Dermis blood vessel endothelial cell (primary cell): ENCODE measurements at regions not wholly inside any gene's neighbourhood (a gene's known extent, or its start where the extent isn't known, plus 50 kb on each side); places are given as distances from the start of the nearest gene placed in this dataset.

ENCODE experiments used
- DNase-seq: peaks from one replicate; pipeline ENCODE4 v3.0.0; 2010

GRCh38 chr6:40265615-40266014 lies 321.5 kb downstream of the LRFN2 start:
- DNase-seq, result no peak

- no peak for DNase-seq
Measured at GRCh38 chr6:40263970-40264369, 323.2 kb downstream of the LRFN2 start.

DNA sequence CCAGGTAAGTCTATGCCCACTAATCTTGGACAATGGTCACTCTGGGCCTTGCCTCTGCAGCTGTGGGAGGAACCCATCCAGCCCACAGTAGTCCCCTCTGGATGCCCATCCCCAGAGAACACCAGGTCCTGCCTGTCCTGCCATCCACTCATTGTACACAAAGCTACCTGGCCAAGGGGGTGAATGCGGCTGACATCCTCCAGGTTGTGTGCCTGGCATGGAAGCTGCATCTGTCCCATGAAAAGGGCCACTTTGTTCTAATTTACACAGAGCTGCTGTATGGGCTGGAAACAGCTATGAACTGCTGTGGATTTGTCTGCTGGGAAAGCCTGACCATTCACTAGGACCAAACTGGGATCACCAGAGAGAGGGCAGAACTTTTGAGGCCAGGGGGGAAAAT lies 324.8 kb downstream of the LRFN2 start:
- DNase-seq, result no peak

DNA sequence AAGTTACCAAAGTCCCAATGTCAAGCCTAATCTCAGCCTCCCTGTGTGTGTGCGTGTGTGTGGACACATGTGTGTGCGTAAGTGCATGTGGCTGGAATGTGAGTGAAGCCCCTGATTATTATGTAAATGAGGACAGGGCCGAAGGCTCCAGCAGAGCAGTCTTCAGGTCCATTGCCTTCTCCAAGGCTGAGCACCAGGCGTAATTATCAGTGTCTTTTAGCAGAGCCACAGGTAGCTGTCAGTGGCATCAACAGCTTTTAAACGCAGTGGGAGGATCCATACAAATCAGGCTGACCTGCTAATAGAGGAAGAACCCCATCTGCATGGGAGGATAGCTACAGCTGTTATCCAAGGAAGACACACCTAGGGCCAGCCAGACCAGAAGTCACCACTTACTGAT lies 324.3 kb upstream of the MOCS1 start:
- DNase-seq, result no peak

DNA sequence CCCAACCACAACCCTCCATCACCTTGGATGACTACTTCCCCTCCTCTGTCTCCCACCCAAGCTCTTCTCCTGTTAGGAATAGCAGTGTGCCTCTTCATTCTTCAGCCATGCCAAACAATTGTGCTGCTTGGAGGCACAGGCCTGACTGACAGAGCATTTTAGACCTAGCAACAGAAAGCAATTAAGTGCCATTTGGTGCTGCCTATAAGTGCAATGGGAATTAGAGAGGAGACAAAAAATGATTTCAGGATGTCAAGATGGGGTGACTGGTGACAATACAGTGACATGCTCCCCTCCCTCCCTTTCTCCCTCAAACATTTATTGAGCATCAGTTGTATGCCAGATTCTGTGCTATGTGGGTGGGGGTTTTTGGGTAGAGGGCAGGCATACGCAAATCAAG lies 322.6 kb upstream of the MOCS1 start:
- DNase-seq, result no peak

GRCh38 chr6:40256224-40256623 lies 322.0 kb upstream of the MOCS1 start:
- DNase-seq, result no peak

DNA sequence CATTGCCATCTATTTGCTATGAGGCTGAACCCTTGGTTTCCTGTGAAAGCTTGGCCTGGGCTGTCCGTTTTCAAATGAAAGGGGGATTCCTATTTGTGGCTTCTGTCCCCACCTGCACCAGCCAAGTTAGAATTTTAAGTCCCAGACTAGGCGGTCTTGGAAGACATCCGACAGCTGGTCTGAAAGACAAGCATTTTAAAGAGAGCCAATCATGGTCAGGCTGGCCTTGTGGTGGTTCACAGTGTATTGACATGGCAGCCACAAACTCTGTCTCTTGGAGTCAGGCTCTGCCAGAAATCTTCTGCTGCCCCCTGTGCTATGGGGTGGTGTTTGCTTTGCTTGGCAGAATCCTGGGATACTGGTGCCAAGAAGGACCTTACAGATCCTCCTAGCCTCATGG lies 319.2 kb upstream of the MOCS1 start:
- DNase-seq, result no peak

DNA sequence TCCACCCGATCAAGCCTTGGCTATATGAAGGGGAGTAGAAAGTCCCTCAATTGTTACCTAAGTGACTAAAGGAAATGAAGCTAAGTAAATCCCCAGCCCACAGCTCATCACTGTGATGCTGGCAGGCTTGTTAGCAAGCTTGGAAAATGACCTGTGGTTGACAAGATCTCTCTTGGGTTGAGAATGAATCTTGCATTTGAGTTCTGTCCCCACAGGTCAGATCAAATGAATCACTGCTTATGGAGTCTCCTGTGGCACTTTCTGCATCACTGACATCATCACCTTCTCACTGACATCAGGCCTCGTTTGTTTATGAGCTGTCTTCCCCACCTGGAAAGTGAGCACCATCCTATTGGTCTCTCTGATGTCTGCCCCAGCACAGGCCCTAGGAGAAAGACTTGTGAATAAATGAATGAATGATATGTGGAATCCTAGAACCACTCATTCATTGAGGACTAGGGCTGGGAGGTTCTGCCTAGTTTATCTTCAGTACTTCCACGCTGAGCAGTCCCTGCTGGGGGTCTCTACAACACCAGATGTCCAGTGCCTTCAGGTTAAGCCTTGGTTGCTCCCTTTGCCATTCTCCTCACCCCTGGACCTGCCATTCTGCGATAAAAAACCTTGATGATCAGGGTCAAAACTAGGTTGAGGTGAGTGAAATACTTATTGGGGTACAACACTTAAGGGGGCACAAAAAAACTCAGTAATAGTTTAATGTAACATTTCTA lies 318.4 kb upstream of the MOCS1 start:
- no peak for DNase-seq

- DNase-seq, result no peak
Measured at GRCh38 chr6:40251637-40252300, 317.5 kb upstream of the MOCS1 start.

DNA sequence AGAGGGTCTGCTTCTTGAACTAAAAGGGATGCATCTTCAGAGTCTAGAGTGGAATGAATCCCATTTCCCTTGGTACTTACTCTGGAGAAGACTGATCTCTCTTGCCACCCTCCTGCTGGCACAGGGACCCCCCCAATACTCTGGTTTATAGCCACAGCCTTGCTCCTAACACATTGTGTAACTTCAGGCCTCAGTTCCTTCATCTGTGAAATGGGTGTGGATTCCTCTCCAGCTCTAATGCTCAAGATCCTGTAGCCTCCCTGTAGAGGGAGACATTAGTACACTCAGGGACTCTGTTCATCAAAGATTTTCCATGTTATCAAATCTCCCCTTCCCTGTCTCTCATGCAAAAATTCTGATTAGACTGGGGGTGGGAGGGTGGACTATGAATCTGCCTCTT lies 315.7 kb upstream of the MOCS1 start:
- DNase-seq, result no peak

GRCh38 chr6:40247516-40248115 lies 313.4 kb upstream of the MOCS1 start:
- DNase-seq, result no peak

GRCh38 chr6:40244699-40245098 lies 310.4 kb upstream of the MOCS1 start:
- DNase-seq, result no peak

DNA sequence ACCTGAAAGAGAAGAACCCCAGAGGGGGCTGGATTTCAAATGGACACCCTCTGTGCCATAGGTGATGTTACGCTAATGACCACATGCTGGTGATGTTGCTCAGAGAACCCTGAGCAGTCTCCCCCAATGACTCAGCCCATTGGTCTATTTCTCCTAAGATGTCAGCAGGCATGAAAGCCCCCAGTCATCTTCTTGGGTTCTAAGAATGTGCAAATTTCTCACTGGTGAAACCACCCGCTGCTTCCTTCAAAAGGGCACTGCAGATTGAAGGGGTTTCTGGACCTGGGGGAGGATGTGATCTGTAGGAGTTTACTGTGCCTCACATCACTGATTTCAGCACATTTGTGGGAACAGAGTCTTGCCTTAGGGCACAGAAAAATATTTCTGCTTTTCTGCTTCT lies 298.4 kb upstream of the MOCS1 start:
- no peak for DNase-seq

DNA sequence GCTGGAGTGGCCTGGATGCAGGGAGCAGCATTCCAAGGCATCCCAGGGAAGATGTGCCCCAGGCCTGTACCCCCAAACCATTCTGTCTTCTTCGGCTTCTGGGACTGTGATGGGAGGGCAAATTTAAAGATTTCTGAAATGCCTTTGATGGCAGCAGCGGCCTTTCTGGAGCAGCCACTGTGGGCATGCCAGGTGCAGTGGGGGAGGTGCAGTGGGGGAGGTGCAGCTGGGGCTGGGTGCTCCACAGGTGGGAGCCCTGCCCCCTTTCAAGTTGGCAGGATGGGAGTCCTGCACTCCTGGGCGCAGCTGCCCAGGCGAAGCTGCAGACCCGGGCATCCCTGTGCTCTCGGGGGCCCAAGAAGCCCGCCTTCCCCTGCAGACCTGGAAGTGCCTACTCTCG lies 293.5 kb upstream of the MOCS1 start:
- no peak for DNase-seq

- DNase-seq, result no peak
Measured at GRCh38 chr6:40222354-40222753, 288.1 kb upstream of the MOCS1 start.

DNA sequence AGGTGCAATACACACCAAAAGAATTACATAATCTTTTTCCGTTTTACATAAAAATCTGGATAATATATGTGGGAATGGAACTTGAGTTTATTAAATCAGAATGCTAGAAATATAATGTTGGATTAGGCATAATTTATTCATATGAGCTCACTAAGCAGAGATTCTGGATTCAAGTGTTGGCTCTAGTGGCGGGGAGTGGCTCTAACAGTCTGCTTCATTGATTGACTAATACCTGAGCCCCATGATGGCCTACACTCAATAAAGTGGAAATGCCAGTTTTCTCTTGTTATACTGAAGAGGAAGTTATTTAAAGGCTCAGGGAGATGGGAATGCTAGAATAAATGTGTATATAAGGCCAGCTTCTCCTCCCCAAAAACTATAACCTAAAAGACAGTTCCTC lies 285.5 kb upstream of the MOCS1 start:
- DNase-seq, result no peak

- DNase-seq, result no peak
Measured at GRCh38 chr6:40210628-40211056, 276.4 kb upstream of the MOCS1 start.

DNA sequence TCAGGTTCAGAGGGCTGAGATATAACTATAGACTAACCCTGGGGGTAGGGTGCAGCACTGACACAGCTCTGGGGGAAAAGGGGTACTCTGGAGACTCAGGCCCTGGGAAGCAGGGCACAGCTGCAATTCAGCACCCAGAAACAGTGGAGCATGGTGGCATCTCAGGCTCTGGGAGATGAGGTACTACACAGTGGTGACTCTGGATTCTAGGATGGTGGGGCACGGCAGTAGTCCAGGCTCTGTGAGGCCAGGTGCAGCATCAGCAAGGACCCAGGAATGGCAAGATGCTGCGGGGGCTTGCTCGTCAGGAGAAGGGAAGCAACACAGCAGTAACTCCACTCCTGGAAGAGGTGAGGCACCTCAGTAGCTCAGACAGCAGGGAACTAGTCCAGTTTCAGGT lies 271.5 kb upstream of the MOCS1 start:
- no peak for DNase-seq

- DNase-seq, result no peak
Measured at GRCh38 chr6:40205004-40205403, 270.7 kb upstream of the MOCS1 start.

- no peak for DNase-seq
Measured at GRCh38 chr6:40197371-40197770, 263.1 kb upstream of the MOCS1 start.

DNA sequence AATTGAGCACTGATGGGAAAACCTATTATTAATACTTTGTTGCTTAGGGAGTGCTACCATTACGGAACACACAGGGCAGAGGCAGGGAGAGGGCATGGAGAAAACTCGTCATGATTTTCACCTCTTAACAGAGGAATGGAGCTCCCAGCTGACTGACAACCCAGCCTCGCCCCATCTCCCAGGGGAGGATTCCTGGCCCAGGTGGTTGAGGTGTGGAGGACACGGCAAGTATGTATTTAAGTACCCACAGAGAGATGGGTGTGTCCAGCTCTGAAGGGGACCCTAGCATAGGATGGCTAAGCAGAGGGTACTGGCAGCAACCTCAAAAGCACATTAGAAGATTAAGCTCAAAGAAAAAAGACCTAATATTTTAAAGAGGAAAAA lies 261.9 kb upstream of the MOCS1 start:
- DNase-seq, result no peak

GRCh38 chr6:40195428-40196134 lies 261.3 kb upstream of the MOCS1 start:
- DNase-seq, result no peak

- no peak for DNase-seq
Measured at GRCh38 chr6:40194447-40195170, 260.3 kb upstream of the MOCS1 start.
